Uterus (tissue), 2 donors: ENCODE measurements at regions not wholly inside any gene's neighbourhood (a gene's known extent, or its start where the extent isn't known, plus 50 kb on each side); places are given as distances from the start of the nearest gene placed in this dataset.

ENCODE experiments used
- POLR2A ChIP-seq, 2 donors: fragments of 450-650 bp; IDR thresholded peaks; one replicate each; pipeline ENCODE4 v1.6.1; 2016; ENCODE audit warnings: antibody characterized with exemption in 2 of 2, mild to moderate bottlenecking in 1 of 2, moderate library complexity in 1 of 2
- TF ChIP-seq, protein P1 (sequence below), 4 experiments: fragments of 200-600 bp in 2 of 4; fragments of 450-650 bp in 2 of 4; sonication (generic) in 2 of 4; IDR thresholded peaks; one replicate each; pipeline ENCODE4 v1.5.1; 2016 to 2019; ENCODE audit warnings: antibody characterized with exemption in 4 of 4, mild to moderate bottlenecking in 2 of 4, moderate library complexity in 1 of 4

DNA sequence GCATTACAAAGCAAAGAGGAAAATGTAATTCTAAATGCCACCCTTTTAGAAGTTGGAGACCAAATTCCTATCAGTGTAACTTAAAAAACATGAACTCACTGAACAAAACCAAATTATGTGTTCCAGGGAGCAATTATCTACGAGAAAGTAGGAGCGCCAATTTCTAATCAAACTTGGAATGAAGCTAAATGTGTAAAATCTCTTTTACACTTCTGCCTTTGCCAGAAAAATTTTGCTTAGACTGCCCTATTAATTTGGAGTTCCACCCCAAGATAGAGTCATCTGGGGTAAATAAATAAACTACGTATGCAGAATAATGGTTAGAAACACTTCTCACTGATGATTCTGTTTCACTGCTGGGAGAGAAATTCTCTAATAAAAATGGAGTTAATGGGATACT is 825.6 kb downstream of the MTRR start:
- TF ChIP-seq, protein P1, sequence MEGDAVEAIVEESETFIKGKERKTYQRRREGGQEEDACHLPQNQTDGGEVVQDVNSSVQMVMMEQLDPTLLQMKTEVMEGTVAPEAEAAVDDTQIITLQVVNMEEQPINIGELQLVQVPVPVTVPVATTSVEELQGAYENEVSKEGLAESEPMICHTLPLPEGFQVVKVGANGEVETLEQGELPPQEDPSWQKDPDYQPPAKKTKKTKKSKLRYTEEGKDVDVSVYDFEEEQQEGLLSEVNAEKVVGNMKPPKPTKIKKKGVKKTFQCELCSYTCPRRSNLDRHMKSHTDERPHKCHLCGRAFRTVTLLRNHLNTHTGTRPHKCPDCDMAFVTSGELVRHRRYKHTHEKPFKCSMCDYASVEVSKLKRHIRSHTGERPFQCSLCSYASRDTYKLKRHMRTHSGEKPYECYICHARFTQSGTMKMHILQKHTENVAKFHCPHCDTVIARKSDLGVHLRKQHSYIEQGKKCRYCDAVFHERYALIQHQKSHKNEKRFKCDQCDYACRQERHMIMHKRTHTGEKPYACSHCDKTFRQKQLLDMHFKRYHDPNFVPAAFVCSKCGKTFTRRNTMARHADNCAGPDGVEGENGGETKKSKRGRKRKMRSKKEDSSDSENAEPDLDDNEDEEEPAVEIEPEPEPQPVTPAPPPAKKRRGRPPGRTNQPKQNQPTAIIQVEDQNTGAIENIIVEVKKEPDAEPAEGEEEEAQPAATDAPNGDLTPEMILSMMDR (IDR thresholded peaks at IDR 0.05) = no peak
- no peak for TF ChIP-seq POLR2A (IDR thresholded peaks at IDR 0.05)
